Neural cell (in vitro differentiated cells): ENCODE measurements at regions not wholly inside any gene's neighbourhood (a gene's known extent, or its start where the extent isn't known, plus 50 kb on each side); places are given as distances from the start of the nearest gene placed in this dataset.

Source experiments
- EZH2 ChIP-seq: fragments of 200-600, 300-800 bp; shearing (Covaris generic), sonication (generic); IDR thresholded peaks from 2 replicates; pipeline ENCODE4 v1.6.1; 2014; ENCODE audit warnings: antibody characterized with exemption, low read length, borderline replicate concordance, mild to moderate bottlenecking; ENCODE audit not compliant: insufficient read depth, poor library complexity, severe bottlenecking
- MXI1 ChIP-seq: fragments of 450-650 bp; conservative IDR thresholded peaks from 2 replicates; pipeline ENCODE4 v1.6.1; 2014; ENCODE audit warnings: antibody characterized with exemption, mild to moderate bottlenecking; ENCODE audit not compliant: poor library complexity, severe bottlenecking
- TF ChIP-seq, protein P1 (sequence below): fragments of 450-650 bp; IDR thresholded peaks from 2 replicates; pipeline ENCODE4 v1.5.1; 2014; ENCODE audit warnings: antibody characterized with exemption, mild to moderate bottlenecking, moderate library complexity; ENCODE audit not compliant: poor library complexity, severe bottlenecking

DNA sequence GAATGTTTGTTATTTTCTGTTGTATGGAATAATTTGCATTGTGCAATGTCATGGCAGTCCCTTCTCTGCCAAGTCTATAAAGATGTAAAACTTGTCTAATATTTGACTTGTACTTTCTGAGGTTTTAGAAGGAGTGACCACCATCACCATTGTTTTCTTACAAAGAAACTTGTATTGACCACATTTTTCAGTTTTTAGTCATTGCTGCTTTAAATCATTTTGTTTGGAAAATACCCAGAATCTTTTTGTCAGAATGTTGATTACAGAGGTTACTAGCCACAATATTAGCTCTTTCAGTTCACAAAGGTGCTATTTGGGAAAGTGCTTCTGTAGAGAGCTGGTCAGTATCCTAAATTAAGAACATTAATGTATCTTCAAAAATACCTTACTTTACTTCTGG, 532.4 kb upstream of the GBE1 start:
- TF ChIP-seq, protein P1, sequence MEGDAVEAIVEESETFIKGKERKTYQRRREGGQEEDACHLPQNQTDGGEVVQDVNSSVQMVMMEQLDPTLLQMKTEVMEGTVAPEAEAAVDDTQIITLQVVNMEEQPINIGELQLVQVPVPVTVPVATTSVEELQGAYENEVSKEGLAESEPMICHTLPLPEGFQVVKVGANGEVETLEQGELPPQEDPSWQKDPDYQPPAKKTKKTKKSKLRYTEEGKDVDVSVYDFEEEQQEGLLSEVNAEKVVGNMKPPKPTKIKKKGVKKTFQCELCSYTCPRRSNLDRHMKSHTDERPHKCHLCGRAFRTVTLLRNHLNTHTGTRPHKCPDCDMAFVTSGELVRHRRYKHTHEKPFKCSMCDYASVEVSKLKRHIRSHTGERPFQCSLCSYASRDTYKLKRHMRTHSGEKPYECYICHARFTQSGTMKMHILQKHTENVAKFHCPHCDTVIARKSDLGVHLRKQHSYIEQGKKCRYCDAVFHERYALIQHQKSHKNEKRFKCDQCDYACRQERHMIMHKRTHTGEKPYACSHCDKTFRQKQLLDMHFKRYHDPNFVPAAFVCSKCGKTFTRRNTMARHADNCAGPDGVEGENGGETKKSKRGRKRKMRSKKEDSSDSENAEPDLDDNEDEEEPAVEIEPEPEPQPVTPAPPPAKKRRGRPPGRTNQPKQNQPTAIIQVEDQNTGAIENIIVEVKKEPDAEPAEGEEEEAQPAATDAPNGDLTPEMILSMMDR, result no peak
- TF ChIP-seq EZH2, result no peak
- no peak for TF ChIP-seq MXI1
